Stimulated activated CD4-positive, alpha-beta T cell treated with anti-CD3 and anti-CD28 coated beads, Interleukin-2, amount 100 ng/mL, for 24 hours (primary cell): ENCODE measurements at regions not wholly inside any gene's neighbourhood (a gene's known extent, or its start where the extent isn't known, plus 50 kb on each side); places are given as distances from the start of the nearest gene placed in this dataset.
"Not testable (repeated sequence)": the region's sequence is repeated elsewhere in the genome, so short reads cannot be mapped to it uniquely, and the experiment has no call there.

Source experiments
- DNase-seq, 2 donors: peaks; one replicate each; pipeline ENCODE4 v3.0.0-alpha.2; 2020

DNA sequence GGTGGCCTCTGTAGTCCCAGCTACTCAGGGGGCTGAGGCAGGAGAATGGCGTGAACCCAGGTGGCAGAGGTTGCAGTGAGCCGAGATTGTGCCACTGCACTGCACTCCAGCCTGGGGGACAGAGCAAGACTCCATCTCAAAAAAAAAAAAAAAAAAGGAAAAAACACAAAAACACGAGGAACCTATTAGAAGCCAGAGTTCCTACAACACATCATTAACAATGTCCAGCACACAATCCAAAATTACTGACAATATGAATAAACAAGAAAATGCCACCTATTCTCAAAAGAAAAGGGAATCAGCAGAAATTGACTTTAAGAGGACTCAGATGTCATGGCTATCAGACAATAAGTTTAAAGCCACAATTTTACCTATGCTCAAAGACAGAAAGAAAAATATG is 57.3 kb upstream of the HS3ST3A1 start:
- not testable (repeated sequence) for DNase-seq

DNA sequence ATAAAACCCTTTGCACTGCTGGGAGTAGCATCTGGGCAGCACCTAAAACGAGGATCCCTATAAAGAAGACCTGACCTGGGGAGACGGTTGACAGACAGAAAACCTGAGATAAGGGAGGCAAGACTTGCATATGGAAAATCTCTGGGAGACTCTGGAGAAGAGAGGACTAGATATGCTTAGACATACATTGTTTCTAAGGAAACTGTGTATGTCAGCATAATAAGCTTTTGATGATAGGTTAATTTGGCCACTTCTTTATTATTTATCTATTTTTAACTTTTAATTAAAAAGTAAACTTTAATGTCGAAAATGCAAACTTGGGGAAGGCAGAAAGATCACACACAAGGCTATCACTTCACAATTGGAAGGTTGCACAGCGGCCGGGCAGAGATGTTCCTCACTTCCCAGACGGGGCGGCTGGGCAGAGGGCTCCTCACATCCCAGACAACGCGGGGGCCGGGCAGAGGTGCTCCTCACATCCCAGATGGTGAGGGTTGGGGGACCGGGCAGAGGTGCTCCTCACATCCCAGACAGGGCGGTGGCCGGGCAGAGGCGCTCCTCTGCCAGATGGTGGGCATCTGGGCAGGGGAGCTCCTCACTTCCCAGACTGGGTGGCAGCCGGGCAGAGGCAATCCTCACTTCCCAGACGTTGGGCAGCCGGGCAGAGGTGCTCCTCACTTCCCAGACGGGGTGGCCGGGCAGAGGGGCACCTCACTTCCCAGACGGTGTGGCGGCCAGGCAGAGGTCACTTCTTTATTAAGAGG is 64.3 kb upstream of the HS3ST3A1 start:
- no peak for DNase-seq

GRCh38 chr17:13671341-13671740 is 69.6 kb upstream of the HS3ST3A1 start:
- DNase-seq: no peak

- peak; percentile 25 to 32 for DNase-seq
Measured at GRCh38 chr17:13671771-13672170, 70.0 kb upstream of the HS3ST3A1 start.

- no peak for DNase-seq
Measured at GRCh38 chr17:13678361-13678760, 76.6 kb upstream of the HS3ST3A1 start.

GRCh38 chr17:13678841-13679240 is 77.1 kb upstream of the HS3ST3A1 start:
- DNase-seq: no peak

DNA sequence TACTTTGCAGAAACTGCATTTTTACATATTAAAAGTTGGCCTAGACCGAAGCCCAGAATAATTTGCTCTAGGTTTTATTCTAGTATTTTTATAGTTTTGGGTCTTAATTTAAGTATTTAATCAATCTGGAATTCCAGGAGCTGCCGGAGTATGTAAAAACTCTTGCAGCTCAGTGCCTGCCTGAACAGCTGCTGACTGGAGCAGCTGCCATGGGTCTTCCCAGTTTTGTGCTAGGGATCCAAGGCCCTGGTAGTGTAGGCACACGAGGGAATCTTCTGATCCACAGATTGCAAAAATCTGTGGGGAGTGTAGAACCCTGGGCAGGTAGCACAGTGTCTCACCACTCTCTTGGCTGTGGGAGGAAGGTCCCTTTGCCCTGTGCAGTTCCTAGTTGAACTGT is 87.0 kb upstream of the HS3ST3A1 start:
- no peak for DNase-seq

- no peak for DNase-seq
Measured at GRCh38 chr17:13690806-13691205, 89.1 kb upstream of the HS3ST3A1 start.

- no peak for DNase-seq
Measured at GRCh38 chr17:13694934-13695333, 93.2 kb upstream of the HS3ST3A1 start.

DNA sequence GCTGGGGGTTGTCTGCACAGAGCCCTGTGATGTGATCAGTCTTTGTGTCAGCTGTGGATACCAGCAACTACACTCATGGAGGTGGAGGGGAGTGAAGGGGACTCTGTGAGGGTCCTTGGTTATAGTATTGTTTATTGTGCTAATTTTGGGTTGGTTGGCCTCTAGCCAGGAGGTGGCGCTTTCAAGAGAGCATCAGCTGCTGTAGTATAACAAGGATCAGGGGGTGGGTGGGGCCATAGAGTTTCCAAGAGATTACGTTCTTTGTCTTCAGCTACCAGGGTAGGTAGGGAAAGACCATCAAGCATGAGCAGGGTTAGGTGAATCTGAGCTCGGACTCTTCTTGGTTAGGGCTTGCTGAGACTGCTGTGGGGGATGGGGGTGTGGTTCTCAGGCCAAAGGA is 97.1 kb upstream of the HS3ST3A1 start:
- no peak for DNase-seq

GRCh38 chr17:13699261-13699660 is 97.5 kb upstream of the HS3ST3A1 start:
- no peak for DNase-seq

- no peak for DNase-seq
Measured at GRCh38 chr17:13702266-13702665, 100.5 kb upstream of the HS3ST3A1 start.

DNA sequence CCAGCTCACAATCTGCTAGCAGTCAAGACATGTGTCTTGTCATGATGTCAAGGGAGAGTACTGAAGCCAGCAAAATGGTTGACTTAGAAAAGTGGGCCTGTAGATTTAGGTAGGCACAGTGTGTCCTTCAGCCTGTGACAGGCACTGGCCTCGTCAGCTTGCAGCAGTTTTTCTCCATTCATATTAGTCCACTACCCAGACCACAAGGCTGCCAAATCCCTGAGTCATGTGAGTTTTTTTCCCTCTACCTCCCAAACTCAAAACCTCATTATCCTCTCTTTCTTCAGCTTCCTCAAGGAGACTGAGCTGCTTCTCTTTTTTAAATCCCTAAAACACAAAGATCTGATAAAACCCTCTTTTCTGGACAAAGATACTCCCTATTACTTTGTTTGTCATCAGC is 102.6 kb upstream of the HS3ST3A1 start:
- DNase-seq: no peak

GRCh38 chr17:13705221-13705620 is 103.5 kb upstream of the HS3ST3A1 start:
- DNase-seq: no peak

GRCh38 chr17:13721705-13722104 is 120.0 kb upstream of the HS3ST3A1 start:
- DNase-seq: no peak

DNA sequence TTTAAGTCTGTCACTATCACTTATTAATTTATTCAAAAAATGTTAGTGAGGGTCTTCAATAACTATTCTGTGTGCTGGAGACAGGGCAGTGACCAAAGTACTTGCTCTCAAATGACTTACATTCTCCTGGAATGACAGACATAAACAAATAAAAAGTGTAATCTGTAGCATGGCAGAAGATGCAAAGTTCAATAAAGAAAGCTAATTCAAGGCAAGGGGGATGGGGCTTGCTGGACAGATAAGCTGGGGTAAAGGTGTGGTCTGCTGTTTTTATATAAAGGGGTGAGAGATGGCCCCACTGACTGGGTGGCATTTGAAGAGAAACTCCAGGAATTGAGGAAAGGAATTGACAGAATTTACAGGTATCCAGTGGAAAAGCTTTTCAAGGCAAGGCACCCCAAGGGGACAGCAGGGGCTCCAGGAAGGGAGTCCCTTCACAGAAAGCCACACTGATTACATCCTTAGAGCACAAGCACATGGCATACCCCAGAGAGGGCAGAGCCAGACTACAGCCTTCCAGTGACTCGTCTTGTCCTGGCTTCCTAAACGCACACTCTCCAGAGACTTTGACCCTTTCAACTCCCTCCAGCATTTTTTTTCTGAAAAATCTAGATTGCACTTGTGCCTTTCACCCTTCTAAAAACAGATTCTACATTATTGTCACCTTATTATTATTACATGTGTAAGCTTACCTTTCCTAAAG is 123.7 kb upstream of the HS3ST3A1 start:
- no peak for DNase-seq

- no peak for DNase-seq
Measured at GRCh38 chr17:13727441-13728171, 125.9 kb upstream of the HS3ST3A1 start.

- DNase-seq: no peak
Measured at GRCh38 chr17:13728781-13729180, 127.1 kb upstream of the HS3ST3A1 start.

DNA sequence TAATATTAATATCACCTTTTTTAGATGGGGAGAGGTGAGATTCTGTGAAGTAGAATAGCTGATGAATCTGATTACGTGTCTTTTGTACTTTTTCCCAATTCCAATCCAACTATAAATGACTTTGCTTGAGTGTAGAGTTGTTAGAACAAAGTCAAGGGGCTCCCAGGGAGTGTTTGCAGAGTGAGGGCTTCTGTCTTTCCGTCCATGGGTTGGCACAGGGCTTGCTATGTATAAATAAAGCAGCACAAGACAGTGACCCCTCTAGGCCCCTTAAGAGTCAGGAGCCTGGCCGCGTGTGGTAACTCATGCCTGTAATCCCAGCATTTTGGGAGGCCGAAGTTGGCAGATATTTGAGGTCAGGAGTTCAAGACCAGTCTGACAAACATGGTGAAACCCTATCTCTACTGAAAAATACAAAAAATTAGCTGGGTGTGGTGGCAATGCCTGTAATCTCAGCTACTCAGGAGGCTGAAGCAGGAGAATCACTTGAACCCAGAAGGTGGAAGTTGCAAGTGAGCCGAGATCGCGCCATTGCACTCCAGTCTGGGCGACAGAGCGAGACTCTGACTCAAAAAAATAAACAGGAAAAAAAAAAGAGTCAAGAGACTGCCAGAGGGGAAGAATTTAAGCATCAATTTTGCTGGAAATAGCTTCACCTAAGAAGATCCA is 127.9 kb upstream of the HS3ST3A1 start:
- DNase-seq: no peak

DNA sequence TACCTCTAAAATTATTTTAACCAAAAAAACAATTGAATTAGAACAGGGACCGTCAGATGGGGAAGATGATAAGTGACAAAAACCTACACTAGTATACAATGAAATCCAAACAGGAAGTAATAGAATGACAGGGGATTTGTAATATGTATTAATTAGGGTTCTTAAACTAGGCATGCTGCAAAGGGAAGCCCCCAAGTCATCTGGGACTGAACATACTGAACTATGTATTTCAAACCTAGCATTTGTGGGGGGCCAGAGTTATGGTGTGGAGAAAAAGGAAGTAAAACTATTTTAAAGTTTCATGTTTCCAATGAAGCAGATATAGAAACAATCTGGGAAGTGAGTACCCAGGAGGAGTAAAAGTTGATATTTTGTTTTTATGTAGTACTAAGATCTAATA is 133.2 kb upstream of the HS3ST3A1 start:
- no peak for DNase-seq

DNA sequence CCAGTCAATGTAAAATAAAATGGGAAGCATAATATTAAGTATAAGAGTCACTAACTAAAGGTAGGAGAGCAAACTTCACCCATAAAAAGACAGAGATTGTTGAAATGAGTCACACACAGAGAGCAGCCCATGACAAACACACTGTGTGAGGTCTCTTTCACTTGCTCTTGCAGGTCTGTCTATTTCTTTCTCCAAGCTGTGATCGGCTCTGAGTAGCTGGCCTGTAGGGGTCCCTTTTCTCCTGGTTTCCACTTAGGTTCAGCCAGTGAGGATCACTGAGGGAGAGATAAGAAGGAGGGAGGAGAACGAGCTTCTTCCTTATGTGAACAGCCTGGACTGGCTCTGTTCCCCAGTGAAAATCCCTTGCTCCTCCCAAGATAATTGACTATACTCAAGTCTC is 133.7 kb upstream of the HS3ST3A1 start:
- no peak for DNase-seq

DNA sequence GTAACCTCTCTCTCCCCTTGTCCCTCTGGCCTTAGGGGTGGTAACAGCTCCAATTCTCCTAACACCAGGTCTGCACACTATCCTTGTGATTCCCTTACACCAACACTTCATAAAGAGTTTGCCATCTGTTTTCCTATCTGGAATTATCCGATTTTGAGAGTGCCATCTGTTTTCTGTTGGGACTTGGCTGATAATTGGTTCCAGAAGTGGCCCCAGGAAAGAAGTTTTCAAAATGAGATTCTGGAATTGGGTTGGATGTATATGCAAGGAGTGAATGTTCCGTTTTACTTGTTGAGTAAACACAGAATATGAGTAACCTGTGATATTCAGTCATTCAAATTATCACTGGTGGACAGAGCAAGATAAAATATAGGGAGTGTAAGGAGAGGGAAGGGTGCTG is 134.1 kb upstream of the HS3ST3A1 start:
- DNase-seq: no peak

GRCh38 chr17:13736916-13737315 is 135.2 kb upstream of the HS3ST3A1 start:
- DNase-seq: no peak
